ENCODE measurements at regions not wholly inside any gene's neighbourhood (a gene's known extent, or its start where the extent isn't known, plus 50 kb on each side); places are given as distances from the start of the nearest gene placed in this dataset.

GRCh38 chr3:70800951-70801350 is 488.5 kb upstream of the MDFIC2 start:
- TF ChIP-seq CTCF (IDR thresholded peaks at IDR 0.05 in 2 of 3, conservative IDR thresholded peaks at IDR 0.05 in 1 of 3; ENCODE audit: borderline replicate concordance in 1 of 3, insufficient read depth in 1 of 3, low read depth in 2 of 3, low read length in 2 of 3): no peak
- TF ChIP-seq POLR2A (IDR thresholded peaks at IDR 0.05; ENCODE audit: borderline replicate concordance, extremely low read depth, insufficient read depth, insufficient read length): no peak
- no peak for TF ChIP-seq REST (IDR thresholded peaks at IDR 0.05; ENCODE audit: low read depth)
